ENCODE measurements at regions not wholly inside any gene's neighbourhood (a gene's known extent, or its start where the extent isn't known, plus 50 kb on each side); places are given as distances from the start of the nearest gene placed in this dataset.

DNA sequence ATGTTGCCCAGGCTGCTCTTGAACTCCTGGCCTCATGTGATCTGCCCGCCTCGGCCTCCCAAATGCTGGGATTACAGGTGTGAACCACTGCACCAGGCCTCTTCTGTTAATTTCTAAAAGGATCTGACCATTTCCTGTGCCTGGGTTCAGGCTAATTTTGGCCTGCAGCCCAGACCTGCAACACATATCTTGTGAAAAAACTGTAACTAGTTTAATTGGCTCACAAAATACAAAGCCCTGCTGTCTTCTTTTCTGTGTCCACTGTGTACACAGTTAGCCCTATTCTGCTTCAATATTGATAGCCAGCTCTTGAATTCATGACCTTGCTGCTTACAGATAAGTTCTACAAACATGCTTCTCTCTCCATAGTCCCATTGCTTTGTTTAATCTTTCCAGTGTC, 753.5 kb downstream of the PDHA2 start:
- DNase-seq, result no peak

DNA sequence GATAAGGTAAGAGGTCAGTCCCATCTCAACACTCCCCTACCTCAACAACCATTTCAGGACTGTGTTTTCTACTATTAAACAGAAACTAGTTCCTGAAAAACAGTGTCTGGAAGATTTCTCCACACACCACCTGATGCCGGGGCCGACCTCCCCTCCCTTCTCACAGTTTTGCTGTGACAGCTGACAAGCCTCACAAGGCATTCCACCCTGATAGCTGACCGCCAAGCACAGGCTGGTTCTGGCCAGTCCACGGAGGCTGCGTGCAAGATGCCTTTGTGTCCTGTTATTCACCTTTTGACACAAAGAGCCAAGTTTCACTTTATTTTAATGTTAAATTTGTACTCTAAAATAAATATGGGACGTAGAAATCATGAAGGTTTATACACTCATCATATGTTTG, 758.6 kb downstream of the PDHA2 start:
- no peak for DNase-seq

DNA sequence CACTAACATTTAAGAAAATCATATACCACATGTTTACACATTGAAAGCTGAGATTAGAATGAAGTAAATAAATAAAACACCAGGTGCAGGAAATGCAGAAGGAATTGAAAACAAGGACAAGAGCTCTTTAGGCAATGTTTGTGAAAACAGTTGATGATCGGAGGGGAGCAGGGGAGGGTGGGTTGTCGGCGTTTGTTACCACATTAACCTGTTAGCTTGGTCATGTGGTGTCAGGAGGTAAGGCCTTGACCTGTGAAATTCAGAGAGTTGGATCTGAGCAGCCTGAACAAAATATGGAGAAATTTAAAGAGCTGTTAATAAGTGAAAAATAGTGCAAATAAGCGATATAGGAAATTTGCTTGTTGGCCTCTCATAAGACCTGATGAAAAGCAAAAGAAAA, 759.9 kb downstream of the PDHA2 start:
- peak; percentile 27 for DNase-seq

DNA sequence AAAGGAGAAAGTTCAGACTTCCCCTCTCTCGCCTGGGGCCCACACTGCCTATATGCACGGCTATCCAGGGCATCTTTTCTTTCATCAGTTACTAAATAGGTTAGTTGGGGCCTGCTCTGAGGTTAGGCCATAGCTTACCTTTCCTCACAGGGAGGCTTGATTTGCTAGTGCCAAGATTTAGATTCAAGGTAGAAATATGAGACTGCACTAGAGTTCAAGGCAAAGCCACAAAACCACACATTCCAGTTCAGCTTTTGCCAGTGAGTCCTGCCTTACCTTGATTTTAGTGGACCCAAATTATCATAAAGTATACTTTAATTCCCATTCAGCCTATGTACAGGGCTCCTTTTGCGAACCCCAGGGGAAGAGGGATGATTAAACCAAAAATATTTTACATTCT, 762.8 kb downstream of the PDHA2 start:
- no peak for DNase-seq

DNA sequence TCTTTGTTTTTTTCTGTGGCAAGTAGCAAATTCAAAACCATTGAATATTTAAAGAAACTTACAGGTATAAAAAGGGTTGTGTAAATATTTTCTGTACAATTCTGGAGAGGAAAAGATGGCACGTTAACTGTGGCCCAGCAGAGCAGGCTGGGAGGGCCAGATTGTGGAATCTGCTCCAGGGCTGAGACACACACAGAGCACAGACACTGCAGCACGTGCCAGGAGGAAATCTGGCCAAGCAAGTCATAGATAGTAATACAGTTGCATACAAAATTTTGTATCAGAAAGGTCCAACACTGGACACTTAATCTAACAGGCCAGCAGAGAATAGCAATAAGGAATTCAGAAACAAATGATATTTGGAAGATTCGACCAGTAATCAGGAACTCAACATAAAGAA, 763.7 kb downstream of the PDHA2 start:
- no peak for DNase-seq

DNA sequence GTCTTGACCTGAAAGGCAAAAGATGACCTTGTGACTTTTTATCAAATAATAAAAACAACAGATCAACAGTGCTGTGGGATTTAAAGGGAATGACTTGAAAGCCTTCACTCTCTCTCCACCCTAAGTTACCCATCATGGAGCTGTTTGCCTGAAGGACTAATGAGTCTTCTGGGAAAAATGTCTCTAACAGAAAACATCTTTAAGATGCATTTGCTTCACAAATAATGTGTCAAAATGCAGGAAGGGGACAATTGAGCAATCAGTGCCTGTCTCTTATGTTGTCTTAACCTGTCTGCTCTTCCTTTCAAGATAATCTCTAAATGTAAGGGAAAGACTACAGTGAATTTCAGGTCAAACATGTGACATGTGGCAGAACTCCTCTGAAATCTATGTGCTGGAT, 766.6 kb downstream of the PDHA2 start:
- DNase-seq, result no peak

DNA sequence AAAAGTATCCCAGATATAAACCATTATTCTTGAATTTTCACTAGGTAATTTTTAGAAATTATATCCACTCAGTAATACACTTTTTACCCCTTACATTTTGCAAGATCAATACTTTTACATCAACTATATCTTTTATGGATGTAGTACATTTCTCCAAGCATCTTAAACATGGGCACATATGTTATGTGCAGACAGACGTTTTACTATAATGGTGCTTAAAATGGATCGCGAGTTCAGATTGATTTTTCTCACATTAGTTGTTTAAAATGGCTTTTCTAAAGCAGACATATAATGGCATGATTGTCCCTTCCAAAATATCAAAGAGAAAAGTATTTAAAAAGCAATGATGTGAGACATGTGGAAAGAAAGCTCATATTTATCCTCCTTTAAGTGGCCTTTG, 786.1 kb downstream of the PDHA2 start:
- DNase-seq, result no peak

DNA sequence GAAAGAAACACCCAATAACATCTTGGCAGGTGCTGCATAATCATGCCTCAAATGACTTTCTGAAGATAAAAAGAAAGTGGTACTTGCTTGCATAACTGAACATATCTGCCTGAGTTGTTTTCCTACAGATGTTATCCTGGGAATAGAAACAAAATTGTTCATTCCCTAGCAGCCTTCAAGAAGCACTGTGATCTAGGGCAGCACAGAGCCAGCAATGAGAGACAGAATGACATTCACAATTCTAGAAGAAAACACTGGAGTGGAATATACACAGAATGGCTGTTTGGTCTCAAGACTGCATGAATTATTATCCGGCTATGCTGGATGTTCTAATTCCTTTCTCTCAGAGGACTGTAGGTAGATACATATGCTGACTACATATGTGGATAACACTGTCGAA, 790.9 kb downstream of the PDHA2 start:
- no peak for DNase-seq

DNA sequence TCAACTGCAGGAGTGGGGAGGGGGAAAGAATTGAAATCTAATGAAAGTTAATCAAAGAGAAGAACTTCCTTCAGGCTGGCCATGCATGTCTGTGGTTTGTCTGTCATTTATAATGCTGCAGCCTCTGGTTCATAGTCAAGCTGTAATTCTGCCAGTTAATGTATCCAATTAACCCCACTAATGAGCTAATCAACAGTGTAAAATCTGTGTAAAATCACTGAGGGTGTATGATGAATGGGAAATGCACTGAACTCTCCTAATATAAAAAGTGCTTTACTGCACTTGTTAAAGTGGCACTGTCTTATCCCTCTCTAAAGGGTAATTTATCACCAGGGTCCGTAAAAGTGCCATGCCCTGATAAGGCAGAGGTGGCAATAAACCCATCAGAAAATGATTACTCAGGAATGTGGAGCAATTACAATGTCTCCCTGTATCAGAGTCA, 798.1 kb downstream of the PDHA2 start:
- DNase-seq, result no peak

DNA sequence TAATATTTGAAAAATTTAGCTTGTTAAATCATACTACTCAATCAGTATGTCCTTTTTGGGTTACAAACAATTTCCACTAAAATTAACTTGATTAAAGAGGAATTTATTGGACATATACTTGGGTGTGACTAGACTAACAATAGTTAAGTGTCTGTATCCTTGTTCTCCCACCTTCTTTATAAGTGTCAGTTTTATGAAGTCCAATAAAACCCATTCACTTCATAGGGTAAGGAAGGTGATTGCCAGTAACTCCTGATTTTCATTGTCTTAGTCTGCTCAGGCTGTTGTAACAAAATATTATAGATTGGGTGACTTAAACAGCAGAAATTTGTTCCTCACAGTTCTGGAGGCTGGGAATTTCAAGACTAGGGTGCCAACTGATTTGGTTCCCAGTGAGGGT, 800.0 kb downstream of the PDHA2 start:
- DNase-seq, result no peak

DNA sequence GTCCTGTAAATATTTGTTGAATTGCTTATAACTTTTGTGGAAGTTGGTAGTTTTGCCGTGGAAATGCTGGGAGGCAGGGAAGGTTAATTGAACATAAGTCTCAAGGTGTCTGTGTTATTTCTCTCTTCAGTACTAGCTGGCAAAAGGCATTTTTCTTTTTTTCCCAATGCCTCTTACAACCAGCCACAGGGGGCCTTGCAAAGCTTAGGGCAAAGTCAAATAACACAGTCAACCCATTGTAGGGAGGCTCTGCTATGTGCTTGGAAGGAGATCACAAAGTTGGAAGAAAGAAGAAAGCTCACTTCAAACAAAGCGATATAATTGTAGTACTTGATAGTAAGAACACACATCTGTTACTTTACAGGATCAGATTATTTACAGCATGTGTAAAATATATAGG, 802.6 kb downstream of the PDHA2 start:
- no peak for DNase-seq

DNA sequence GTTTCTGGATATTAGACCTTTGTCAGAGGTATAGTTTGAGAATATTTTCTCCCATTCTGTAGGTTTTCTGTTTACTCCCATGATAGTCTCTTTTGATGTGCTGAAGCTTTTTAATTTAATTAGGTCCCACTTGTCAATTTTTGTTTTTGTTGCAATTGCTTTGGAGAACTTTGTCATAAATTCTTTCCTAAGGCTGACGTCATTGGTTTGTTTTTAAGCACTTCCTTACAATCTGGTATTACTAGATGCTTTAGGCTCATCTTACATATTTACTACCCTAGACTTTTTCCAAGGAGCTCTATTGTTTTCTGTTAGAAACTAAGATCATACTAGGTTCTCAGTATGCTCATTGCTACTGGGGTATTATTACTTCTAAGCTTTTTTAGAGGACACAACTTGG, 806.3 kb downstream of the PDHA2 start:
- DNase-seq, result no peak

DNA sequence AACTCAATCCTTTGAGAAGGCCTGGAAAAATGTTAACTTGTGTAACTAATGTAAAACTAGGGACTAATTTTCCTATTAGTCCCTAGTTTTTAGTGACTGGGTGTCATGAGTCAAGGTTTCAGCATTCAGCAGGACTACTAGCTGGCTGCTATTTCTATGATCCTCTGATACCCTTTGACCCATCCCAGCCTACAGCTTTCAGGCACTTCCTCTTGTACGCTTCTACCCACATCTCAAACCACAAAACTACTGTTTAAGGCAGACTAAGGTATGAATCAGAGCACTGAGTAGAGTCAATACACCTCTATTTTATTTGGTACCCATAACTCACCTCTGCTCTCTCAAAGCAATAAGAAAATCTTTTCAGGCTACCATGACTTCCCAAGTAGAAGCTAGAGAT, 809.6 kb downstream of the PDHA2 start:
- no peak for DNase-seq

DNA sequence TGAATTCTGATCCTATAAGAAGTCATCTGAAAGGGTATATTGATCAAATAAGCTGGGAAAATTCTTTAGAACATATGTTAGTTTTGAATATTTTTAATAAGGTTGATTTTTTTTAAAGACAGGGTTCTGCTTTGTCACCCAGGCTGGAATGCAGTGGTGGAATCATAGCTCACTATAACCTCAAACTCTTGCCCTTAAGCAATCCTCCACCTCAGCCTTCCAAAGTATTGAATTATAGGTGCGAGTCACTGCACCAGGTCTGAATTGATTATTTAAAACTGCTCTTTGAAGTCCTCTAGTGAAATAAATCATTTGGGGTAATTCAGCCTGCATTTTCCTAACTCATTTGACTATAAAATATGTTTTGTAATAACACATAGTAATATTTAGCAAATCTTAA, 812.3 kb downstream of the PDHA2 start:
- no peak for DNase-seq

DNA sequence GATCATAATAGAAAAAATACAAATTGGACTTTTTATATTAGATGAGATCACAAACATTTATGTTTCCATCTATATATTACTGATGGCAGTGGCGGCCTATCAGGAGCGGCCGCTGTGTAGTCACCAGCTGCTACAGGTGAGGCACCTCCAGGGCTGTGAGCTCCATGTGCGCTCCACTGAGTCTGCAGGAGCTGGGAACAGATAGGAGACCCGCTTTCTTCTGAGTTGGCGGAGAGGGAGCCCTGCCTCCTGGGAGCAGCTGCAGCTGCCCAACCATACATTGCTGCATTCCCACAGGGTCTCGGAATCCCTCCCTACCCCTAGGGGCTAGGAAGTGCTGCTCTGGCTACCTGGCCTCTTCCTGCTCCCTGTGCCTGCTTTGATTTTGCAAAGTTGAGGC, 812.9 kb downstream of the PDHA2 start:
- no peak for DNase-seq

DNA sequence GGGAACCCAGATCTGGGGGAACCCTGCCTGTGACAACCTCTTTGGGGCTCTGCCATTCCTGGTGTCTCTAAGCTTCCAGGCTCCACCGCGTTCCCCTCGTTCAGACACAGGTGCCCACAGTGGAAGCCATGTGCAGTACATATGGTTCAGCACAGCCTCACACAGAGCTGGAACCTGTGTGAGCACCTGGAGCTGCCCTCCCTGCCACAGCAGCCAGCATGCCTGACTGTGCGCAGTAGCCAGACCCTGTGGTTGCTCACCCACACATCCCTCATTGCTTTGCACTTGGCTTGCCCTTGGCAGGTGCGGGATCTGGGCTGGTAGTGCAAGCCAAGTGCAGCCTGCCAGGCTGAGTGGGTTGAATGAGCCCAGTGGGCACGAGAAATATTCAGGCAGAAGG, 814.2 kb downstream of the PDHA2 start:
- no peak for DNase-seq

DNA sequence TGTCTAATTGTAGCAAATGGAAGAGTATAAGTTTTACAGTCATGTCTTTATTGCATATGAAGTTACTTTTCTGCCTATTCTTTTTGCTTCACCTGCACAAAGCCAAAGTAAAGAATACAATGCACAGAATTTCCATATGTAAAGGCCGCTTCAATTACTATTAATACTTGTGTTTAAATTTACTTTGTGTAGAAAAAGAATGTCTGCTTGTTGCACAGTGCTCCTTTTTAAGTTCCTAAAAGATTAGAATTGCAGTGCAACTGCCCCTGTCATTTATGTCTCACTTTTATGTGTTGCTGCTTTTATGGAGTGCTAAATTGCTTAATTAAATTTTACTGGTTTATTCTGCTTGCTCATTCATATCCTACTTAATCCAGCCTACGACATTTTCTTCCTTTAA, 830.5 kb downstream of the PDHA2 start:
- no peak for DNase-seq

DNA sequence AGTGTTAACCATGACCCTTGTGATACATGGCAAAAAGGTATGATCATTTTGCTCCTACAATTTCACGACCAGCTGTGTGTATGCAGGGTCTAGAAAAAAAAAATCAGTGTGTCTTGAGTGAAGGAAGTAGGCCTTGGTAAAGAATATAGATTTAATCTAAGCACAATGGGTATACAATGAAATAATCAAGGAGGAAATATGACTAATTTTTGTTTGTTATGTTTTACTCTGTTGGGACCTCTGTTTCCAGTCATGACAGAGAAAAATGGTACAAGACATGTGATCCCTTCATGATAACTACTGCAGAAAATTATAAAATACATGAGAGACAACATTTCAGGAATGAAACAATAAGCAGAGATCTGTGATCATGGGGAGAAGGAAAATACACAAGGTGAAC, 835.5 kb downstream of the PDHA2 start:
- no peak for DNase-seq

DNA sequence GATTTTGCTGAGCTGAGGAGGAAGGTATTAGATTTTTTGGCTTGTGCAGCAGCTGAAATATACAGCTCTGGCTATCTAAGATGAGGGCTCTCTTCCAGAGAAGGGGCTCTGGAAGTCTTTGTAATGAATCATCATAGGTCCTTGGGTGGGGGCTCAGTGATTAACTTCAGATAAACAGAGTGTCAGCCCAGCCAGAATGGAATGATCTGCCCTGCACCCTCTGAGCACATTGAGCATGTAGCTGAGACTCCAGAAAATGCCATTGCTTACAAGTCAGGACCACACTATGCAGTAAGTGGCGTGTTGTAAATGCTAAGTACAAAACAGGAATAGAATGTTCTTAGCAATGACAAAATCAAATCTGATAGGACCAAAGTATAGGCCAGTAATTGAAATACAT, 836.0 kb downstream of the PDHA2 start:
- DNase-seq, result no peak

DNA sequence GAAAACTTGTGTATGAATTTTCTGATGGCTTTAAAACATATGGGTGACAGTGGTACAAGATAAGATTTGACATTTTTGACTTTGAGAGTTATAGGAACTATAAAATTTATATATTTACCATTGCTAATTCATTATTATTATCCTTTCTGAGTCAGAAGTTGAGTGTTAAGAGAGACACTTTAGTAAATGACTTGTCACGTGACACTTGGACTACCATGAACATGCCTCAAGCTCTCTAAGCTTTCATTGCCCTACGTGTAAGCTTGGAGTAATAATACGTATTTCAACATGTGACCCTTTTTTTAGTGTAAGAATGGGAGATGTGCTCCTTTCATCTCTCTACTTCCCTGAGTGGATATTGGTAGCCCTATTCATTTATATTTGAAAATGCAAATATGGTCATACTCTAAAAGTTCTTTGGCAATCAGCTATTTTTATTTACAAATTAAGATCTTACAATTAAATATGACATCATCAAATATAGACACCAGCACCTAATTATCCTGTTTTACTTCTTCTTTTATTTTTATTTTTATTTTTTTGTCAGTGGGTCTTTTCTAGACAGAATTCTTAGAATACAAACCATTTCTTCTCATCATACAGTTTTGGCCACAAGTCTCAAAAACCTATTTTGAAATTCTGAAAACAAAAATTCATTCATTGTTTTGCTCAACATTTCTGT, 837.0 kb downstream of the PDHA2 start:
- DNase-seq, result no peak

DNA sequence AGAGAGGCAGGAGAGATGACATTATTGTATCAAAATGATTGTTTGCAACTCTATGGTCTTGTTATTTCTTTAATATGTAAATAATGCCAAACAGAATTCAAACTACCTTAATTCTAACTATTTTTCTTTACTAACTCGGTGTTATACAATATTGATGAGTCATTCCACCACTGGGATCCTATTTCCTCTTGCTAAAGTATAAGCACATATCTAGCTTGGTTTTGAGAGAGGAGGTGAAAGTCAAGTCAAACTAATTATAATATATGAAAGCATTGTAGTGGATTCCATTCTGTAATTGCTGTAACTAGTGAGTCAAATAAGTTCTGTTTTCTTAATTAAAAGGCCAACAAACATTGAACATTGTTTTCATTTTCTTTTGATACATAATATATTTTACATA, 837.6 kb downstream of the PDHA2 start:
- DNase-seq, result no peak

DNA sequence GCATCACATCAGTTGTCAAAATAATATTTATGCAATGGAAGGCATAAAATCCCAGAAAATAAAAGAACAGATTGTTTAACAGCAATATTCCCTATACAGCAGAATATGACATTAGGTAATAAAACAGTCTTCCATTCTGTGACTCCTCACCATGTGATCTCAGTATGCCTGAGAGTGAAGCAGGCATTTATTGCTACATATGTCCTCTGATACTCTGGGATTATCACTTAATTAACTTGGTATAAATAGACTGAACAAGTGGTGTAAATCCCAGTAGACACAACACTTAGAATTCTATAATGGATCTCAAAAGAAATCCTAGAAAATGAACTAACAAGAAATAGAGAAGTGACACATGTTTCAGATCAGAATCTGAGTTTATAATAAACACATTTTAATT, 841.3 kb downstream of the PDHA2 start:
- no peak for DNase-seq

DNA sequence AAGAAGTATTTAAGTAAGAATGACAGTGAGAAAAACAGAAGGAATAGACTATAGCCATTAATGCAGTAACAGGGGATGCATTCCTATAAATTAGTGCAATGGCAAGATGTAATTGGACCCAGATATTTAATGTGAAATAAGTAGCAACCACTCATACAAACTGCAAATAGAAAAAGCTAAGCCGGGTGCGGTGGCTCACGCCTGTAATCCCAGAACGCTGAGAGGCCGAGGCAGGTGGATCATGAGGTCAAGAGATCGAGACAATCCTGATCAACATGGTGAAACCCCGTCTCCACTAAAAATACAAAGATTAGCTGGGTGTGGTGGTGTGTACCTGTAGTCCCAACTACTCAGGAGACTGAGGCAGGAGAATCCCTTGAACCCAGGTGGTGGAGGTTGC, 845.8 kb downstream of the PDHA2 start:
- DNase-seq, result no peak

DNA sequence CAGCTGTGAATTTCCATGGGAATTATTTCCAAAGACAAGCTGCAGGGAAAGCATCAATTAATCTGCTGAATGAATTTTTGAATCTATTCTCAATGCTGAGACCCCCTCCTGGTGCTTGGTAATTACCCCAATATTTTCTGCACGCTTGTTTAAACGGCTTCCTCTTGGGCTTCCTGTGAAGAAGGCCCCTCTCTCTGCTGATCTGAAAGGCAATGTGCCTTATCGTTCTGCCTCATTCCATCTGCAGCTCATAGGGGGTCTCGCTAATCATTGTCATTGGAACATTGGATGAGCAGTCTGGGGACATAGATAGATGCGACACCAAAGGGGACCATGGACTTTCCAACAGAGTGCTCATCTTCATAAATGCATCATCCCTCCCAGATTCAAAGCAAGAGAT, 851.6 kb downstream of the PDHA2 start:
- DNase-seq, result no peak

DNA sequence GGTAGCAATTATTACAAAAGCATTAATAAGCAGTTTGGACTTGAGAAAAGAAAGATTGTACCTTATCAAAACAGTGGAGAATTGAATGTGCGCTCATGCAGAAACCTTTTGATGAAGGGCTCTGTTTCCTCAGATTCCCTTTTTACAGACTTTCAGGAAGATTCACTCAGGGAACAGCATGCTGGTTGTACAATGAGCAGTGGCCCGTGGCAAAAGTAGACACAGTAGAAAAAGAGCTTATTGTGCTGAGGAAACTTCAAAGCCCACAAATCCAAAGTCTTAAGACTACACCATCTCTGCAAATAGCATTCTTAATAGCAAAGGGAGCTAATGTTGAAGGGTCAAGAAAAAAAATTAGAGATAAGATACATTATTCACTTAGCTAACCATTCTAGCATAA, 858.9 kb downstream of the PDHA2 start:
- DNase-seq, result no peak

DNA sequence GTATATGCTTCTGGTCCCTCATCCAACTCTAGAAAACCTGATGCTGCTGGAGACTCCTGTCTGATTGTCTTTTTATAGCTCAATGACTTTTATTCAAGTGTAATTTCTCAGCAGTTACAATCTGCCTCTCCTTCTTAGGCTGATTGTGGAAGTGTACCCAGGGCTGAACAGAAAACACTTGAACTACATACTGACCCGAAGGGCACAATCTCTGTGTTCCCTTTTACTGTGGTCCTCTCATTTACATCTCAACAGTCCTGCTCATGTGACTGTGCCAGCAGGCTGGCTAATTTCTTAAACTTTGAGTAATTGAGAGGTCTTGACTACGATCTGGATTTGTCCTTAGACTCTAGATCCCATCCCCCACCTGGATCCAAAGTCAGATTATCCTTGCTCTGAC, 863.4 kb downstream of the PDHA2 start:
- DNase-seq, result no peak
